SW 1271 (cell line): ENCODE measurements at regions not wholly inside any gene's neighbourhood (a gene's known extent, or its start where the extent isn't known, plus 50 kb on each side); places are given as distances from the start of the nearest gene placed in this dataset.
A peak's percentile ranks its signal among the peaks of the same experiment; 100 is the strongest.
"Not testable (repeated sequence)": the region's sequence is repeated elsewhere in the genome, so short reads cannot be mapped to it uniquely, and the experiment has no call there.

Experiments used
- DNase-seq, 2 experiments: peaks; one replicate each; lab custom pipeline; 2025; lab: John Stamatoyannopoulos, UW

- no peak for DNase-seq
Observed at GRCh38 chr17:63078707-63079106, 112.7 kb downstream of the TANC2 start.

- DNase-seq = peak in 1 of 2 experiments; percentile 33
Observed at GRCh38 chr17:63082273-63082861, 116.3 kb downstream of the TANC2 start.

DNA sequence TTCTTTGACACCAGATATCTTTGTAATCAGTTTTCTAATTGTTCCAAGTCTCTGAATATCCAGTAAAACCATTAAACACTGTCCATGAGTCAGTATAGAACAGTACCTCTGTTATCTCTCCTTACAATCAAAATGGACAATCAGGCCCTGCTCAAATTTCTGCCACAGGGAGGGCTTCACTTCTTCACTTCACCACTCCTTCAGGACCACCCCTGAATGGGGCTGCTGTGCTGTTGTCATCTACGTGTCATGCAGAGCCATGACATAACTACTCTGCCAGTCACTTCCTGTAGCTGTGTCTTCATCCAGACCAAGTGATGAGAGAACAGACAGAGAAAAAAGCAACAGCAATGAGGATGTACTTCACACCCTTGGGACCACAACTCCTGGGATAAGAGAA lies 116.9 kb downstream of the TANC2 start:
- DNase-seq = peak; percentile 3 to 9

DNA sequence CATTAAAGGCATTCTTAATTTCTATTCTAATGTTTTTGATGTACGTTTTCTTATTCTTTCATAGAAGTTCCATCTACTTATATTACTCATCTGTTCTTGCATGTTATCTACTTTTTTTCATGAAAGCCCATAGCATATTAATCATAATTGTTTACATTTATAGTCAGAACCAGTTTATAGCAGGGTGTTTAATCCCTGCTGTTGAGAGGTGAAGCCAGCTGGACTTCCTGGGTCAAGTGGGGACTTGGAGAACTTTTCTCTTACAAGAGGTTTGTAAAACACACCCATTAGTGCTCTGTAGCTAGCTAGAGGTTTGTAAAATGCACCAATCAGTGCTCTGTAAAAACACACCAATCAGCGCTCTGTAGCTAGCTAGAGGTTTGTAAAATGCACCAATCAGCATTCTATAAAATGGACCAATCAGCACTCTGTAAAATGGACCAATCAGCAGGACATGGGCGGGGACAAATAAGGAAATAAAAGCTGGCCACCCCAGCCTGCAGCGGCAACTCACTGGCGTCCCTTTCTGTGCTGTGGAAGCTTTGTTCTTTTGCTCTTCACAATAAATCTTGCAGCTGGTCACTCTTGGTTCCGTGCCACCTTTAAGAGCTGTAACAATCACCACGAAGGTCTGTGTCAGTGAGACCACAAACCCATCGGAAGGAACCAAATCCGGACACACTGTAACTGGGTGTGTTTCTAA lies 120.6 kb downstream of the TANC2 start:
- DNase-seq = no peak

GRCh38 chr17:63090358-63091114 lies 124.5 kb downstream of the TANC2 start:
- DNase-seq = not testable (repeated sequence)

DNA sequence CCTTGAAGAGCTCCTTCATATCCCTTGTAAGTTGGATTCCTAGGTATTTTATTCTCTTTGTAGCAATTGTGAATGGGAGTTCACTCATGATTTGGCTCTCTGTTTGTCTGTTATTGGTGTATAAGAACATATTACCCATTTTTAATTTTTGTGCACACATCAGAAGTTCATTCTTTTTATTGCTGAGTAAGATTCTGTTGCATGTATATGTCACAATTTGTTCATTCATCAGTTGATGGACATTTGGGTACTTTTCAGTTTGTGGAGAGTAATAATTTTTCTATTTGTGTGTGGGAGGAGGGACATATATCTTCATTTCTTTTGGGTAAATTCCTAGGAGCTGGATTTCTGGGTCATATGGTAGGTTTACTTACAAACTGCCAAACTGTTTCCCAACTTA lies 125.9 kb downstream of the TANC2 start:
- DNase-seq = not testable (repeated sequence)

- DNase-seq = no peak
Observed at GRCh38 chr17:63094631-63095030, 128.6 kb downstream of the TANC2 start.

DNA sequence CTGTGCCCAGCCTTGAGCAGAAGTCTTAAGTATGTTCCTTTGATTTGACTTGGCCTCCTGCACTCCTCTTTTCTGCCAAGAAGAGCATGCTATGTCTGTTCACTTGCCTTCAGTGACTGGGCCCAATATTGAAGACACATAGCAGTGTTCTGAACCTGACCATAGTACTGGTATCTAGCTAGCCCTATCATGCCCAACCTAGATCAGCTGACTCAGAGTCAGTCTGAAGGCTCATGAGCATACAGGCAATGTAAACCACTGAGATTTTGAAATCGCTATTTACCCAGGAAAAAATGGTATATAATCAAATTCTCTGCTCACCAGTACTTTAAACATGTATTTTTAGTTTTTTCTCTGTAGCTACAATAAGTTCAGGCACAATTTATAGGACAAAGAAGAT lies 129.4 kb downstream of the TANC2 start:
- DNase-seq = no peak

DNA sequence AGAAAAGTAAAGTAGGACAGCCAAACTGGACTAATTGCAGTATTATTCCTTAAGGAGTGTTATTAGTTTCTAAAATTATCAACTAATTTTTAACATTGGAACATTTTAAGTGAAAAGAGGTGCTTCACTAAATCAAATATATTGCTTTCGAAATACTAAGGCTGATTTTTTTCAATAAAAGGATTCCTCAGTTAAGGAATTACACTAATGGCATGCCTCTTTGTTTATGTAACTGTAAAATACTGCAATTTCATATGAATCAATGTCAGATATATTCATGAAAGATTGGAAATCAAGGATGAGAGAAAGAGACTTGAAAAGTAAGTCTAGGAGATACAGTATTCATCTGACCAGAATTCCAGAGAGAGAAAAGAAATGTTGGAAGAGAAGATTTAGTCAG lies 129.8 kb downstream of the TANC2 start:
- DNase-seq = no peak

GRCh38 chr17:63096426-63096825 lies 130.4 kb downstream of the TANC2 start:
- DNase-seq = no peak

- no peak for DNase-seq
Observed at GRCh38 chr17:63099425-63099824, 133.4 kb downstream of the TANC2 start.

DNA sequence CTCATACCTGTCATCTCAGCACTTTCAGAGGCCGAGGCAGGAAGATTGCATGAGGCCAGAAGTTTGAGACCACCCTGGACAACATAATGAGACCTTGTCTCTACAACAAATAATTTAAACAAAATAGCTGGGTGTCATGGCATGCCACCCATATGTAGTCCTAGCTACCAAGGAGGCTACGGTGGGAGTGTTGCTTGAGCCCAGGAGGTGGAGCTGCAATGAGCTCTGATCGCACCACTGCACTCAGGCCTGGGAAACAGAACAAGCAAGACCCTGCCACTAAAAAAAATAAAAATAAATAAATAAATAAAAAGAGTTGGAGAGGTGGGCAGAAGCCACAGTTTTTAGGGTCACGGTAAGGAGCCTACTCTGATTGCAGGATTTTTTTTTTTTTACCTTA lies 136.0 kb downstream of the TANC2 start:
- DNase-seq = no peak

GRCh38 chr17:63106050-63106449 lies 140.0 kb downstream of the TANC2 start:
- DNase-seq = no peak

DNA sequence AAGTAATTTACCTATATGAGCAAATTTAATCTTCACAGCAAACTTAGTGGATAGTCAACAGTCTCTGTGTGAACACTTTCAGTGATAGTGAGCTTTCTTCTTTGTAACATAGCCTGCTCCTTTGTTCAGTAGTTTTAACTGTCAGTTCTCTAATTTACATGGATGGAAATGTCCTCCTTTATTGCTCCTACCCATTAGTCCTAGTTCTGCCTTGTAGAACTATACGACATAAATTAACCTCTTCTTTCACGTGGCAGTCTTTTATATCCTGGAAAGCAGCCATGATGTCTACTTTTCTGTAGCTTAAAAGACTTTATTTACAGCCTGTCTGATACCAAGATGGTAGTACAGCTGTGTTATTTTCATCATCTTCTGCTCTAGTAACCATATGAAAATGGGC lies 143.6 kb downstream of the TANC2 start:
- DNase-seq = no peak

DNA sequence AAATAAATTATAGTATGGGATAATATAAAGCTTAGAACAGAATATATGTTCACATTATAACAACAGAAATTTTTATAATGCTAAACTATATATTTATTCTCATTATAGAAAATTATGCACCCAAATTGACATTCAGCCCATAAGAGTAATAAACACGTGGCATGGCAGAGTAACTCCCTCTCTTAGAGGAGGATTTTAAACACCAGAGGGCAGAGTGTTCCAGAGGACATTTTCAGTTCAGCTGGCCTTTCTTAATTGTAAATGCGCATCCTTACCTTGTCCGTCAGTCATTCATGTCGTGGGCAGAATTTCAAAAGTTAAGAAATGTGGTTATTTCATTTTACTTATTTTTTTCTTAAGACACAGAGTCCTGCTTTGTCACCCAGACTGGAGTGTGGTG lies 147.1 kb downstream of the TANC2 start:
- no peak for DNase-seq

GRCh38 chr17:63116228-63116627 lies 150.2 kb downstream of the TANC2 start:
- no peak for DNase-seq

- no peak for DNase-seq
Observed at GRCh38 chr17:63116967-63117830, 151.2 kb downstream of the TANC2 start.

- no peak for DNase-seq
Observed at GRCh38 chr17:63120406-63120805, 154.4 kb downstream of the TANC2 start.

DNA sequence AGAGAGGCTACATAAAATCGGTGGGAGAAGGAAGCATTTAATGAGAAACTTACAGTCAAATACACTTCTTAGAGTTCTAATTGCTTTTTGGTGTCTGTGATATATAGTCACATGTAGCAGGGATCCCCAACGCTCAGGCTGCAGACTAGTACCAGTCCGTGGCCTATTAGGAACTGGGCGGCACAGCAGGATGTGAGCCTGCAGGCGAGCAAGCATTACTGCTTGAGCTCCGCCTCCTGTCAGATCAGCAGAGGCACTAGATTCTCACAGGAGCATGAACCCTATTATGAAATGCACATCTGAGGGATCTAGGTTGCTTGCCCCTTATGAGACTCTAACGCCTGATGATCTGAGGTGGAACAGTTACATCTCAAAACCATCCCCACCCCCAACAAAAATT lies 158.5 kb downstream of the TANC2 start:
- no peak for DNase-seq

- DNase-seq = no peak
Observed at GRCh38 chr17:63124958-63125357, 158.9 kb downstream of the TANC2 start.

GRCh38 chr17:63125987-63126386 lies 160.0 kb downstream of the TANC2 start:
- DNase-seq = no peak

DNA sequence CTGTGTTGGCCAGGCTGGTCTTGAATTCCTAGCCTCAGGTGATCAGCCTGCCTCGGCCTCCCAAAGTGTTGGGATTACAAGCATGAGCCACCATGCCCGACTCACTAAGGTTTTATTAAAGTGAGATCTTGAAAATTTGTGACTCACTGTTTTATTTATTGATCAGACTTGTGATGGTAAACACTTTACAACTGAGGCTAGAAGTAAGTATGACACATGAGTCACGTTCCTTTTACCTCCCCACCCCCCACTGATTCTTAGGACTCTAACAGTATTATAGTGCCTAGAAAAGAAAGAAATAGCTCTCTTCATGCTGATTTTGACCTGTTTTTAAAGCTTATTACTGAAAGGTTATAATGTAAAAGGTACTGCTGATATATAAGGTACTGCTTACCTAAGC lies 160.6 kb downstream of the TANC2 start:
- no peak for DNase-seq
